ENCODE measurements at regions not wholly inside any gene's neighbourhood (a gene's known extent, or its start where the extent isn't known, plus 50 kb on each side); places are given as distances from the start of the nearest gene placed in this dataset.

- TF ChIP-seq EZH2phosphoT487 (IDR thresholded peaks at IDR 0.05; ENCODE audit: borderline replicate concordance) (no peak), CTCF (IDR thresholded peaks at IDR 0.05 in 2 of 3, conservative IDR thresholded peaks at IDR 0.05 in 1 of 3; ENCODE audit: borderline replicate concordance in 1 of 3, insufficient read depth in 1 of 3, low read depth in 2 of 3, low read length in 2 of 3) (no peak), MAX (IDR thresholded peaks at IDR 0.05) (no peak), POLR2AphosphoS5 (IDR thresholded peaks at IDR 0.05; ENCODE audit: low read depth, low read length) (no peak), POLR2A (IDR thresholded peaks at IDR 0.05; ENCODE audit: borderline replicate concordance, extremely low read depth, insufficient read depth, insufficient read length) (no peak), CEBPB (IDR thresholded peaks at IDR 0.05; ENCODE audit: low read depth) (no peak), SIN3A (IDR thresholded peaks at IDR 0.05; ENCODE audit: low read depth) (no peak), JUND (IDR thresholded peaks at IDR 0.05) (no peak), REST (IDR thresholded peaks at IDR 0.05; ENCODE audit: low read depth) (no peak), ELF1 (IDR thresholded peaks at IDR 0.05; ENCODE audit: borderline replicate concordance, low read depth) (no peak), SP1 (IDR thresholded peaks at IDR 0.05; ENCODE audit: low read depth) (no peak), YY1 (IDR thresholded peaks at IDR 0.05; ENCODE audit: extremely low read depth, insufficient replicate concordance, low read depth, low read length) (no peak)
Observed at GRCh38 chr18:44214396-44214795, 466.3 kb upstream of the SETBP1 start.

All from HCT116 (cell line).